SK-N-DZ (cell line): ENCODE measurements at regions not wholly inside any gene's neighbourhood (a gene's known extent, or its start where the extent isn't known, plus 50 kb on each side); places are given as distances from the start of the nearest gene placed in this dataset.
"Not testable (repeated sequence)": the region's sequence is repeated elsewhere in the genome, so short reads cannot be mapped to it uniquely, and the experiment has no call there.

Source experiments
- DNase-seq: peaks from one replicate; pipeline ENCODE4 v3.0.0-alpha.2; 2015; ENCODE audit warnings: low spot score

DNA sequence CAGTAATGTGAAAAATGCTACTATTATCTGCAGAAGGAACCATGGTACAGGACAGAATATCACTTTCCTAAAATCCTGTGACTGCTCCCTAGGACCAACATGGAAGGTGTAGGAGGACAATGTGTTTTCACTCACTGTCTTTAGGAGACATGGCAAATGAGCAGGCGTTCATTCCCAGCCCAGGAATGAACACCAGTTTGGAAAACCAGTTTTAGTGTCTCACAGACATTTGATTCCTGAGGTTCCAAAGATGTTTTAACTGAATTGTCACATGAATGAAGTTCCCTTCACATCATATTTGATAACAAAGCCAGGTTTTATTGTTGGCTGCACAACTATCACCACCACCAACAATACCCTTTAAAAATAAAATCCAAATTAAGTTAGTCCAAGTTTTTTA is 178.2 kb downstream of the ENC1 start:
- no peak for DNase-seq

DNA sequence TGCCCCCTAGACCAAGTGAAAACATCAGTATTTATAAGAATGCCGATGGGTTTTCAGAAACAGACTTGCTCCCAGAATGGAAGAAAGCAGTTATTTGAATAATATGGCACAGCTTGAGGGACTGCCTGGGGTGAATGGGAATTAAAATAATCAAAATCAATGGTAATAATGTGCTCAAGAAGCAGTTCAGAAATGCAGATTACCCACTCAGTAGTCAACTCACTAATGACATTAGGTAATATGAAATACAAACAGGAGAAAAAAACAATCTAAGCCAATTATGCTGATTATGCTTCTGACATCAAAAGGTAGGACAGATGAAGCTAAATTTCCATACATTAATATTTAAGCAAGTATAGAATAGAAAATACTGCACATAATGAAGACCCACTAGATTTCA is 179.3 kb downstream of the ENC1 start:
- no peak for DNase-seq

DNA sequence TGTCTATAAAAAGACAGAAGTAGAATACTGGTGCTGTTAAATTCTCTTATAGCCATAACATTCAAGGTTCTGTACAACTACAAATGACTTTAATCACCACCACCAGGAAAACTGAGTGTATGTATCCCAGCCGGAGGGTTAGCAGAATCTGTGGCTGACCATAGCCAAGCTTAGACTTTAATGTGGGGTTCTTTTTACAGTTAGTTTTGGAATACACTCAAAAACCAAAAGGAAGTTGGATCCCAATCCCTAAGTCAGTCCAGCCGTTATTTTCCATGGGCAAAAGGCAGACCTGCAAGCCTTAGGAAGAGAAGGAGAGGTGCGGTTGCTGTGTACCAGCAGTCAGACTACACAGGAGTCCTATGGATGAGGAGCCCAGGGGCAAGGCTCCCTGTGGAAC is 179.8 kb downstream of the ENC1 start:
- DNase-seq = no peak

DNA sequence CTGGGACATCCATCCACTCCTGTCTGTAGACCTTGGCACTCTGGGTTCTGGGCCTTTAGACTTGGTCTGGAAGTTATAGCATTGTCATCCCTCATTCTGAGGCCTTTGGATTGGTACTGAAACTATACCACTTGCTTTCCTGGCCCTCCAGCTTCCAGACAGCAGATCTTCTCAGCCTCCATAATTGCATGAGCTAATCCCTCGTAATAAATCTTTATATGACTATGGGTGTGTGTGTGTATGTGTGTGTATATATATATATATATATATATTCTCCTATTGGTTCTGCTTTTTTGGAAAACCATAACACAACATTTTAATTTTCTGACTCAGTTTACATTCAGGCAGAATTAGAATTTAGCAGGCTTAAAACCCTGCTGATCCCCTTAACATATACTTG is 180.5 kb downstream of the ENC1 start:
- DNase-seq = no peak

DNA sequence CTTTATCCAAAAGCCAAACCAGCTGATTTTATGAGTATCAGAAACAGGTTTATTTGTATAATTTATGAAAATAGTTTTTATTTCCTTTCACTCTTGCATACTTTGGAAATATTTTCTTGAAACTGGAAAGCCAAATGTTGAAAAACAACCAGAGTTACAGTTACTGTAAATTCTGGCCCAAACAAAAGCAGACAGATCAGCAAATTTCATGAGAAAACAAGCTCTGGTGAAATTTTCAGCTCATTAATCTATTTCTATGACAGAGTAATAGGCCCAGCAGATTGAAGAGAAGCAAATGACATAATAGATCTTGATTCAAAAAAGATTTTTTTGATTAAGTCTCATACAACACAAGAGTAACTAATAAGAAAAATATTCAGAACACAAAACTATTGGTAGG is 182.7 kb downstream of the ENC1 start:
- no peak for DNase-seq

DNA sequence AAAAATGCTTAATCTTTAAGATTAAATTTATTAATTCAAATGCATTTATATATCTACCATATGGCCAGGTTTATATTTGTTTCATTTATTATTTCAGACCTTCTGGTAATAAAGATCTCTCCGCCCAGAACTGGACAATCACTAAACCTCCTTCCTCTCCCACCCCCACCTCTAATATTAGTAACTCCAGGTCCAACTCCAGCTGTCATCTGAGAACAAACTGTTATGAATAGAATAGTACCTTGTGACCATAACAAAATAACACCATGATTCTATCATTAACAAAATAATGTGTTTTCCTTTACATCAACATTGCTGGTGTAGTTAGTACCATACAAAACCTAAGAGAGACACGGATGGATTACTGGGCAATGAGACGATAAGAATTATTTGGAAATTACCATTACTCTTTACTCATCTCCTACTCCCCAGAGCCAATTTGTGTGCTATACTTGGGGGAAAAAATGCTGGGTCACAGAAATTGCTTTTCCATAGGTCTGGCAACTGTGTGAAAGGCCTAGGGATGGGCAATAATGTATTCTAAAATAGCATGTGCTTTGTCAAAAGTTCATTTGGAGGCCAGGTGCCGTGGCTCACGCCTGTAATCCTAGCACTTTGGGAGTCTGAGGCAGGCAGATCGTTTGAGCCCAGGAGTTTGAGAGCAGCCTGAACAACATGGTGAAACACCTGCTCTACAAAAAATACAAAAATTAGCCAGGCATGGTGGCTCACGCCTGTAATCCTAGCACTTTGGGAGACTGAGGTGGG is 186.1 kb downstream of the ENC1 start:
- DNase-seq = no peak

DNA sequence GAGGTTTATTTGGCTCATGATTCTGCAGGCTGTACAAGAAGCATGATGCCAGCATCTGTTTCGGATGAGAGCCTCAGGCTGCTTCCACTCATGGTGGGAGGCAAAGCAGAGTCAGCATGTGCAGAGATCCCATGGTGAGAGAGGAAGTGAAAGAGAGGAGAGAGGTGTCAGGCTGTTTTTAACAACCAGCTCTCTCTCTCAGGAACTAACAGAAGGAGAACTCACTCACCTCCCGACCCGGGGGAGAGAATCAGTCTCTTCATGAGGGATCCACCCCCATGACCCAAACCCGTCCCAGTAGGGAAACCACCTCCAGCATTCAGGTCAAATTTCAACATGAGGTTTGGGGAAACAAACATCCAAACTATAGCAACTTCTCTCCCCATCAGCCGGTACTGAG is 187.7 kb downstream of the ENC1 start:
- no peak for DNase-seq

DNA sequence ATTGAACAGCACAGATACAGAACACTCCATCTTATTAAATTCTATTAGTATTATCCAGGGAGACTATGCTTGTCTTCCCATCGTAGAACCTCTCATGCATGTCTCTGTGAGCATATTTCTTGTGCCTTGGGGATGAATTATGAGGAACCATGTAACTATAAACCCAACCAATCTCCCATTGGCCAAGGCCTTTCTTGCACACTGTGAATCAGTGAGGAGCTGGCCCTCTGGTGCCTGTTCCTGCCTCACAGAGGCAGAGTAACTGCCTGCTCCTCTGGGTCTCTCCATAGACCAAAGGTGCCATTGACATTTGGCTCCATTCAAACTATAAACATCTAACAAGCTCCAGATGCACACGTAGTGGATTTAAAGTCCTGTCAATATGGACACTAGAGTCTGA is 190.4 kb downstream of the ENC1 start:
- no peak for DNase-seq

DNA sequence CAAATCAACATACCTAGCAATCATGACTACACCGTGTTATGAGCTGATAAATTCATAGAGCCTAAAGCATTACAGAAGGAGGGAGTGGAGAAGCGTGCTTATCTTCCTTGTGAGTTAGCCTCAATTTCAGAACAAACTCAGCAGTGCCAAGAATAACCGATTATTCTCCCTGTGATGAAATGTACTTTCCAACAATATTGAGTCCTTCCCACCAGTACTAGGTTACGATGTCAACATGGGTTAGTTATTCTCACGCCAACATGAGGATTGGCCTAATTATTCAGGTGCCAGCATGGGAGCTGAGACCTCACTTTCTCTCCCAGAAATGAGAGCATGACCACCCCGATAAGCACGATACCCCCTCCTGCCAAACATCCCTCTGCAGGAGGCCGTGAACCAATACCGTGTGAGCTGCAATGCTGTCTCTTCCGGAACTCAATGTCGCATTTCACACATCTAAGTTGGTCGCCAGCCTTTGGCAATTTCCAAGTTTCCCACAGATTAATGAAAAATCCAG is 193.7 kb downstream of the ENC1 start:
- no peak for DNase-seq

DNA sequence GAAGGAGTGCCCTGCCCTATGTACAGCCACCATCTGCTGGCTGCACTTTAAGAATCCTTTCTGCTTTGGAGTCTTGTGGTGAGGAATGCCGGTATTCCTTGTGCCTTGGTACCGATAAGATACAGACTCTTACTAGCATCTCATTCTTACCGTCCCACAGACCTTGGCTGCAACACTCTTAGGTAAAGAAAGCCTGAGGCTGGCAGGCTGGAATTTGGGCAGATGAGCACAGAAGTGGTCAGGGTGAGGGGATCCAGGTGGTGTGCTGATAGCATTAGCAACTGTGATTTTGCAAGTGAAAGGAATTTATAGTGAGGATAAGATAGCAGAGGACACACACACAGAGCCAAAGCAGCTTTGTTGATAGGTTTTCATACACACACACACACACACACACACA is 198.1 kb downstream of the ENC1 start:
- no peak for DNase-seq

DNA sequence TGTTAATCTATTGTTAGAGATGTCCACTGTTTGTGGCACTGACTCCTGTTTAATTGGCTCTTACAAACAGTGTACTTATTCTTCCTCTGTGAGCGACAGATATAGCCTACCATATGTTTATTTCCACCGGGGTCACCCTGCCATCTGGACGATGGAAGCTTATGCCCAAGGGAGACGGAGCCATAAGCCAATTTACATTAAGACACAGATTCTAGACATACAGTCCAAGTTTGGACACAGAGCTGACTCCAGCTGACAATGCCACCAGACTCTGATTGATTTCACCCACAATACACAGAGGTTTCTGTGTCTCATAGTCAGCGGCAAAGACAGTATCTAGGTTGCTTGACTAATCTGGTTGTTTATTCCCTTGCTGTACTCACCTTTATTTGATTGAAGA is 198.9 kb downstream of the ENC1 start:
- peak; percentile 28 for DNase-seq

DNA sequence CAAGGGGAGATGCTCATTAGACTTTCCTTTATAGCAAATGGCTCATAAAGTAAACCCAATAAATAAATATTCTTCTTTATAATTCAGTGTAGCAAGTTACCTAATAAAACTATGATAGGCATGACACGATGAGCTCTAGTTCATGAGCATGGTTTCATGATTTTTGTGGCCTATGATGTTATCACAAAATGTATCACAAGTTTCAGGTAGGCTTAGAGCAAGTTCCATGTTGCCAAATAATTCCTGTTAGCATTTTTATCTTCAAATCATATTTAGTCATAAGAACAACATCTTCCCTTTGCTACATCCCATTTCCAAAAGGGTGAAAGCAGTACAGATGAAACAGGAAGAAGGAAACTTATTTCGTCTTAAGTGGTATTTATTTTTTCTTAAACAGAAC is 200.2 kb downstream of the ENC1 start:
- DNase-seq = no peak

DNA sequence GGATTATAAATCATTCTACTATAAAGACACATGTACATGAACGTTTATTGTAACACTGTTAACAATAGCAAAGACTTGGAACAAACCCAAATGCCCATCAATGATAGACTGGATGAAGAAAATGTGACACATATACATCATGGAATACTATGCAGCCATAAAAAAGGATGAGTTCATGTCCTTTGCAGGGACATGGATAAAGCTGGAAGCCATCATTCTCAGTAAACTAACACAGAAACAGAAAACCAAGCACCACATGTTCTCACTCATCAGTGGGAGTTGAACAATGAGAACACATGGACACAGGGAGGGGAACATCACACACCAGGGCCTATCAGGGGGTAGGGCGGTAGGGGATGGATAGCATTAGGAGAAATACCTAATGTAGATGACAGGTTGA is 202.7 kb downstream of the ENC1 start:
- DNase-seq = not testable (repeated sequence)

DNA sequence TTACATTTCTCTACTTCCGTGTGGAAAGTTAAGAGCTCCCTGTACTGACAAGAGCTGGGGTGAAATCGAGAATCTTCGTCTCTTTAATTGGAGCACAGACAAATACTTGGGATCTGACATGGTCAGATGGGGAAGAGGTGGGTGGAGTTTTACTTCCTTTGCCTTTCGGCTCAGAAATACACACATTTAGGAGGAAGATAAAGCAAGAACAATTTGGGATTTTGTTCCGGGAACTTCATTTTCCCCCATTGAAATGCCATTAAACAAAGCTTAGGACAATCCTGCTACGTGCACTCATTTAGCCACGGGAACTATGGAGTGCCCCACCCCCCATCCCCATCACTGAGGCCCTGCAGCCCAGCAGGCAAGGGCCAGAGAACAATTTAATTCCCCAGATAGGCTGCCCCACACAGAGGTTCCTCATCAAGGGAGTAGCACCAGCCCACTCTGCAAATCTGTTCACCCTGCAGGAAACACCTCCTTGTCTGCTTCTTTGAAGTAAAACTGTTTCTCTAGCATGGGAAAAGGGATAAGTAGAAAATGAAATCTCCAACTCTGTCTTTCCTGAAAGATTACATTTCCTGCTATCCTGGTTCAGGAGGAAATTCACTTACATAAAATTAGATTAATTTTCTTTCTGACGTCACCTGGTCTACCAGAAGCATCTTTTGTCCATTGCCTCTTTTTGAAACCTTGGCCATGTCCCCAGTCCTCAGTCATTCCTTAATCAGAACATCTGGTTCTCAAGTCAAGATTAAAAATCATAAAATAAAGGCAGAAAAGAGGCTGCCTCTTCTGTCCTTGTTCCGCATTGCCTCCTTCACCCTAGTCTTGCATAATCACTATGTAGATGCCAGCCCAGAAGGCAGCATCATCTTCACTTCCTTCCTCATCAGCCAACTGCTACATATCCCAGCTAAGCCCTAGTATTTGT is 206.4 kb downstream of the ENC1 start:
- peak; percentile 60 for DNase-seq

DNA sequence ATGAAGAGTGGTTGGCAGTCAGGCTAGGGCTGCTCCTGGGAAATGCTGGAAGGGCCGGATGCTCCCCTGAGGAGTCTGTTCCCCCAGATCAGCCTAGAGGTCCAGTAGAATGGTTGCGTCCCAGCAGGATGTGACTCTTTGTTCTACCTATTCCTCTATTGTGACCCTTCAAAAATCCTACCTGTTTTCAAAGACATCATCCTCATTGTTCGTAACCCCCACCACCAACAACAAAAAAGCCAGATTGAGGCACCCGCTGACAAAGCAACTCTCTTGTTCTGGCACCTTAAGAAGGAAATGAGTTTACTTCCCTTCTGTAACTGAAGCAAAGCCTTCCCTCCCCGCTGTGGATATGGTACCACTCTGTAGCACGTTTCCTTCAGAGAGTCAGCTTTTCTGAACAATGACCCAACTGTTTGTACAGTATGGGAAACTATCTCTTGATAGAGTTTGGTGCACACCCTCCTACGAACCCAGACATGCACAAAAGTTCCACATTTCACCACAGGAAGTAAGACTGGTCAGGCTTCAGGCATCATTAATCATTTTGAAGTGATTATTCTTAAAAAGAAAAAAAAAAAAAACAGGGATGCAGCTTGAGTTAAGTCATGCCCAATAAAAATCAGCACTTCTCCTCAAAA is 207.2 kb downstream of the ENC1 start:
- DNase-seq = no peak

DNA sequence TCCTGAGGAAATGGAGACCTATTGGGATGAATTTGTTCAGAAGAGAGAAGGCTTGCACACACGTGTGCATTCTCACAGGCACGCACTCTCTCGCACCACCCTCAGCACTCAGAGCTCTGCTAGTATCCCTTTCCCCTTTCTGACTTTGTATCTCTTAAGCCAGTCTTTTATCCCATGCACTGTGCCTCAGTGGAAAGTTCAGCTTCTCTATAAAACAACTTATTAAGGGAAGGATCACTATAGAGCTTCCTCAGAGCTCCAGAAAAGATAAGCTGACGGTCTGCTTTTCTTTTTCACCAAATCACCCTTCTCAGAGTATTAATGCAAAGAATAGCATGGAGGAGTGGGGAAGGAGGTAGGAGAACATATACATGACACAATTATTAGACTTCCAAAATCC is 207.8 kb downstream of the ENC1 start:
- DNase-seq = no peak

DNA sequence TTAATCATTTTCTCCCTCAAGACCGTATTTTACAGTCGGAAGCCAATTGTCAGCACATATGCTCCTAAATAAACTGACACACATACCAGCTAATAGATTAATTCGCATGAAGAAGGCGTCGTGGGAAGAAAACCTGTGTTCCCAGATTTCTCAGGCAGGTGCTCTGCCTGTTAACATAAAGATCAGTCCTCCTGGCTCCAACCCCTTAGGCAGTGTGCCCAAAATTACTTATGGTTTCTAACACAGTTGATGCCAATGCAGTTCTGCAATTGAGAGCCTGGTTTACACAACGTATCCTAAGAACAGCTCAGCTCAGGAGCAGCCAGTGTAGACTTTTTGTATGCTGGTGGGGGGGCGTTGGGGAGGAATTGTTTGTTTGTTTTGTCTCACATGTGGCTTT is 208.3 kb downstream of the ENC1 start:
- no peak for DNase-seq

DNA sequence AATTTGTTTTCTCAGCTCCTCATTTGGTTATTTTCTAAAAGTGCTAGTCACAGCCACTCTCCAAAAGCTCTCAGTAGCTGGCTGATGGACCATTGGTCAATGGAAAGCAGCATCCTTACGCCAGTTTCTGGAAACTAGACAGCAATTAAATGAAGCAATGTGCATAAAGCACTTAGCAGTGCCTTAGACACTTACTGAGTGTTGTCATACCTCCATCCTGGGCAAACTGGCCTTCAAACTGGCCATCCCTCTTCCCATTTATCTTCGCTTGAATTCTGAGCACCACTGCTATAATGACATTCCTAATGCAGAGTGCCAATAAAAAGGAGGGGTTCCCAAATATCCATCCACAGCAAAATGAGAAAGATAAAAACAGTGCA is 209.2 kb downstream of the ENC1 start:
- DNase-seq = no peak

DNA sequence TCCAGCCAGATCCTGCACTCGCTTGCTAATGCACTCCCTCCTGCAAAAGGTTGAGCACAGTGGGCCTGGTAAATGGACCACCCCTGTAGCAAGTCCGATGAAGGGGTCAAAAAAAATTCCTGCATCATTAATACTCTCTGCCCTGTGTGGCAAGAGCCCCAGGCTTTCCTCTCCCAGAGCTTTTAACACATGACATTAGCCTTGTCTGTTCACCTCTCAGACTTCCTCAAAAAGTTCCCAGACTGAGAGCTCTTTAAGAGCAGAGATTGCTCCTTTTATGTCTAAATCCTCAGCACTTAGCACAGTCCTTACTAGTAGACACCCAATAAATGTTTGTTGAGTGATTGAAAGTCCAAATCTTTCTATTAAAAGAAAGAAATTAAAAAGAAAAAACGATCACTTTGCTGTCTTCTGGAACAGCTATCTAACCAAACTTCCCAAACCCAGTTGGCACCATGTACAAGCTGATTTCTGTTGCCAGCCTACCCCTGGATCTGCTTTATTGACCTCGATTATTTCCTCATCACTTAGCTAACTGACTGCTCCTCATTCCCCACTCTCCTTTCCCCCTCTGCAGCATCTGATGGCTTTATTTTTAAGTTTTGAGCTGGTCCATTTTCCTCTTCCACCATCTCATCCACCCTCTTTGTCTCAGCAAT is 209.8 kb downstream of the ENC1 start:
- no peak for DNase-seq

DNA sequence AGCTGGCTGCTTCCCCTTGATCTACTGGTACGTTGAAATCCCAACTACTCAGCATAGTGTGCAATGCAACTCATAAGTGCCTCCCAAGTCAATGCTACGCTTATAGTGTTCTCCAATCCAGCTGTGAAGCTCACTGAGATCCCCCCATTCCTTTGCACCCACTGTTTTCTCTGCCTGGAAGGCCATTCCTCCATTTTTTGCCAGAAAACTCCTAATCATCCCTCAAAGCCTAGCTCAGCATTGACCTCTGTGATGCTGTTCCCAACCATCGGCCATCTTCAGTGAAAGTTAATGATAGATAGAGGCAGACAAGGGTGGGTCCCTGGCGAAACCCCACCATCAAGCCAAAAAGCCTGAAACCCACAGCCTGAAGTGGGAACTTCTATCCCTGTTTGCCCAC is 211.0 kb downstream of the ENC1 start:
- no peak for DNase-seq

DNA sequence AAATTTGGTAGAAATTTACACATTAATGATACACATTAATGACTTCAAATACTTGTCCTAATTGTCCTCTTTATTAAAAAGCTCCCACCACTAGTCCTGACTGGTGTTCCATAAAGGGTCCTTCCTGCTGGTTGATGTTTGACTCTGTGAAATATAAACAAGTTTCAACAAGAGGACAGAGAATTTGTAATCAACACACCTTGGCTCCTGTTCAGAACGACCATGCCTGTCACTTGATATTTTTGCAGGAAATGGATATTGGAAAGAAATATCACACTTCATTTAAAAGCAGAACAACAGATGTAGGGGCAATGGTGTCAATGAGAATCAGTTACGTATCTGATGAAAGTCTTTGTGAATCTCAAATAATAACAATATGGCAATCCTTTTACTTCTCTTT is 211.7 kb downstream of the ENC1 start:
- no peak for DNase-seq

DNA sequence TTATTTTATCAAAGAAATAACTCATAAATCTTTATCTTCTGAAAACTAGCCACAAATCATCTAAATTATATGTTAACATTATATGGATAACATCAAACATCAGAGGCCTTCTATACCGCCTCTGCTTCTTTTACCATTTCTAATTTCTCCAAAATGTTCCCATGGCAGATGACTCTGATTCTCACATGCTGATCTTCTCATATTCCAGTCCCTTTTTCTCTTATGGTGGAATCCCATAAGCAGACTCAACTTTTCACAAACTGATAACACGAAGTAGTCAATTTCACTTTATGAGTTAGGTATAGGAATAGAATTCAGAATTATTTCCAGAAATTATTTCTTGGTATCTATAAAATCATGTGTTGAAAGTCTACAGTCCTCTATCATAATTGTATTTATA is 212.3 kb downstream of the ENC1 start:
- no peak for DNase-seq
